Hepatocyte (in vitro differentiated cells): ENCODE measurements at regions not wholly inside any gene's neighbourhood (a gene's known extent, or its start where the extent isn't known, plus 50 kb on each side); places are given as distances from the start of the nearest gene placed in this dataset.
A peak's percentile ranks its signal among the peaks of the same experiment; 100 is the strongest.

Experiments
- DNase-seq: peaks from one replicate; pipeline ENCODE4 v3.0.0-alpha.2; 2016; ENCODE audit warnings: low spot score
- H2AFZ ChIP-seq: fragments of 200-600 bp; sonication (generic); 2 replicates; pipeline ENCODE4 v1.6.0; 2016; ENCODE audit warnings: antibody characterized with exemption, mild to moderate bottlenecking
- H3K27ac ChIP-seq: fragments of 200-600 bp; sonication (generic); 2 replicates; pipeline ENCODE4 v1.5.1; 2016; ENCODE audit warnings: mild to moderate bottlenecking
- H3K27me3 ChIP-seq: fragments of 200-600 bp; sonication (generic); 2 replicates; pipeline ENCODE4 v1.6.1; 2016
- H3K36me3 ChIP-seq: fragments of 200-600 bp; sonication (generic); replicated peaks from 2 replicates; pipeline ENCODE4 v1.5.1; 2016; ENCODE audit warnings: low read depth; ENCODE audit not compliant: insufficient read depth
- H3K4me1 ChIP-seq: fragments of 200-600 bp; sonication (generic); 2 replicates; pipeline ENCODE4 v1.5.1; 2016; ENCODE audit warnings: mild to moderate bottlenecking, moderate library complexity; ENCODE audit not compliant: insufficient read depth
- H3K4me2 ChIP-seq: fragments of 200-600 bp; sonication (generic); 2 replicates; pipeline ENCODE4 v1.6.0; 2016
- H3K4me3 ChIP-seq: fragments of 200-600 bp; sonication (generic); 2 replicates; pipeline ENCODE4 v1.5.1; 2016; ENCODE audit warnings: mild to moderate bottlenecking
- H3K79me2 ChIP-seq: fragments of 200-600 bp; sonication (generic); 2 replicates; pipeline ENCODE4 v1.6.0; 2017; ENCODE audit warnings: mild to moderate bottlenecking
- H3K9me2 ChIP-seq: fragments of 200-600 bp; sonication (generic); replicated peaks from 2 replicates; pipeline ENCODE4 v1.6.0; 2017; ENCODE audit warnings: mild to moderate bottlenecking; ENCODE audit not compliant: insufficient read depth
- H3K9me3 ChIP-seq: fragments of 200-600 bp; sonication (generic); 2 replicates; pipeline ENCODE4 v1.5.1; 2016; ENCODE audit warnings: low read depth, mild to moderate bottlenecking
- H4K20me1 ChIP-seq: fragments of 200-600 bp; sonication (generic); 2 replicates; pipeline ENCODE4 v1.6.0; 2016; ENCODE audit warnings: mild to moderate bottlenecking; ENCODE audit not compliant: insufficient read depth, poor library complexity, severe bottlenecking
- EZH2 ChIP-seq: fragments of 200-600 bp; sonication (generic); IDR thresholded peaks from 2 replicates; pipeline ENCODE4 v1.6.1; 2016; ENCODE audit warnings: antibody characterized with exemption, mild to moderate bottlenecking, borderline replicate concordance
- EZH2phosphoT487 ChIP-seq: fragments of 200-600 bp; sonication (generic); IDR thresholded peaks from one replicate; pipeline ENCODE4 v1.6.1; 2018; ENCODE audit warnings: antibody characterized with exemption, mild to moderate bottlenecking, low read depth, moderate library complexity; ENCODE audit not compliant: unreplicated experiment, severe bottlenecking
- WGBS: methylation state at CpG from one replicate; pipeline ENCODE4 v1.1.6; 2016; ENCODE audit warnings: low lambda C conversion rate; ENCODE audit errors: missing lambda C conversion rate; 5-methylcytosine and 5-hydroxymethylcytosine counted together
- TF ChIP-seq, protein P1 (sequence below): fragments of 200-600 bp; sonication (generic); IDR thresholded peaks from 2 replicates; pipeline ENCODE4 v1.5.1; 2016; ENCODE audit warnings: antibody characterized with exemption, mild to moderate bottlenecking; ENCODE audit not compliant: poor library complexity

DNA sequence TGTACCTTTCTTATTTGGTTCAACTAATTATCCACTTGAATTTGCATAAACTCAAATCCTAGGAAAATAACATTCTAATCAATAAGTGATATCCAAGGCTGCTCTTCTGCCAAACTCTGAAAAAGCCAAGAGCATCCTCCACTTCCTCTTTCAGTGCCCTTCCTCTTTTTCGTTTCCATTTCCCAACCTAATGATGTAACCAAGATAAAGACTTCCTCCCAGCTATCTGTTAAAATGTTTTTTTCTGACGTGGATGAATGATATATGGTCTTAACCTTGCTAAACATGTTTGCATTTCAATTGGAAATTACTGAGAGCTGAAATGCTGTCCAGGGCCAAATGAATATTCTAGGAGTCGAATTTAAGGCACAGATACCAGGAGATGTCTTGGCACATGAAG is 459.5 kb upstream of the PDE3A start:
- 66% methylated on average over 3 of the region's 3 CpGs for WGBS
- H3K27ac ChIP-seq: no peak overlapping the region
- DNase-seq: no peak

DNA sequence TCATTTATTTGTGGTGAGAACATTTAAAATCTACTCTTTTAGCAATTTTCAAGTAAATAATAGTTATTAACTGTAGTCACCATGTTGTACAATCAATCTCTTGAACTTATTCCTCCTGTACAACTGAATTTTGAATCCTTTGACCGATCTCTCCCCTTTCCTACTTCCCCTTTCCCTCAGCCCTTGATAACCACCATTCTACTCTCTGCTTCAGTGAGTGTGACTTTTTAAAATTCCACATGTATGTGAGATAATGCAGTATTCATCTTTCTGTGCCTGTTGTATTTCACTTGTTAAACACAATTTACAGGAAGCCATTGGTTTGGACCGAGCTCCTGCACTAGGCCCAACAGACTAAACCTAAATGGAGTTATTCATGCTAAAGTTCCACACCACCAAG is 458.9 kb upstream of the PDE3A start:
- no peaks in the 10 kb centered on the region for H3K27me3 ChIP-seq
- H3K79me2 ChIP-seq: no peaks in the 10 kb centered on the region
- no peak overlapping the region for H2AFZ ChIP-seq
- H3K4me3 ChIP-seq: no peak overlapping the region
- H3K27ac ChIP-seq: no peak overlapping the region
- no peaks in the 10 kb centered on the region for H4K20me1 ChIP-seq
- TF ChIP-seq EZH2phosphoT487 (no peak), EZH2 (no peak)
- TF ChIP-seq, protein P1, sequence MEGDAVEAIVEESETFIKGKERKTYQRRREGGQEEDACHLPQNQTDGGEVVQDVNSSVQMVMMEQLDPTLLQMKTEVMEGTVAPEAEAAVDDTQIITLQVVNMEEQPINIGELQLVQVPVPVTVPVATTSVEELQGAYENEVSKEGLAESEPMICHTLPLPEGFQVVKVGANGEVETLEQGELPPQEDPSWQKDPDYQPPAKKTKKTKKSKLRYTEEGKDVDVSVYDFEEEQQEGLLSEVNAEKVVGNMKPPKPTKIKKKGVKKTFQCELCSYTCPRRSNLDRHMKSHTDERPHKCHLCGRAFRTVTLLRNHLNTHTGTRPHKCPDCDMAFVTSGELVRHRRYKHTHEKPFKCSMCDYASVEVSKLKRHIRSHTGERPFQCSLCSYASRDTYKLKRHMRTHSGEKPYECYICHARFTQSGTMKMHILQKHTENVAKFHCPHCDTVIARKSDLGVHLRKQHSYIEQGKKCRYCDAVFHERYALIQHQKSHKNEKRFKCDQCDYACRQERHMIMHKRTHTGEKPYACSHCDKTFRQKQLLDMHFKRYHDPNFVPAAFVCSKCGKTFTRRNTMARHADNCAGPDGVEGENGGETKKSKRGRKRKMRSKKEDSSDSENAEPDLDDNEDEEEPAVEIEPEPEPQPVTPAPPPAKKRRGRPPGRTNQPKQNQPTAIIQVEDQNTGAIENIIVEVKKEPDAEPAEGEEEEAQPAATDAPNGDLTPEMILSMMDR: no peak
- H3K9me2 ChIP-seq: no peaks in the 10 kb centered on the region
- no peaks in the 10 kb centered on the region for H3K36me3 ChIP-seq
- no peaks in the 10 kb centered on the region for H3K4me1 ChIP-seq
- H3K9me3 ChIP-seq: no peaks in the 10 kb centered on the region
- DNase-seq: no peak
- 37% methylated on average over 2 of the region's 2 CpGs for WGBS
- no peak overlapping the region for H3K4me2 ChIP-seq

More for the DNA sequence above, 459.5 kb upstream of the PDE3A start:
- H3K27me3 ChIP-seq: no peaks in the 10 kb centered on the region
- no peaks in the 10 kb centered on the region for H4K20me1 ChIP-seq
- H3K36me3 ChIP-seq: no peaks in the 10 kb centered on the region
- no peak overlapping the region for H3K4me2 ChIP-seq
- no peak for TF ChIP-seq EZH2phosphoT487
- TF ChIP-seq, protein P1: no peak
- no peak for TF ChIP-seq EZH2
- no peak overlapping the region for H2AFZ ChIP-seq
- H3K9me3 ChIP-seq: no peaks in the 10 kb centered on the region
- no peaks in the 10 kb centered on the region for H3K9me2 ChIP-seq
- H3K4me3 ChIP-seq: no peak overlapping the region
- no peaks in the 10 kb centered on the region for H3K4me1 ChIP-seq
- H3K79me2 ChIP-seq: no peaks in the 10 kb centered on the region

DNA sequence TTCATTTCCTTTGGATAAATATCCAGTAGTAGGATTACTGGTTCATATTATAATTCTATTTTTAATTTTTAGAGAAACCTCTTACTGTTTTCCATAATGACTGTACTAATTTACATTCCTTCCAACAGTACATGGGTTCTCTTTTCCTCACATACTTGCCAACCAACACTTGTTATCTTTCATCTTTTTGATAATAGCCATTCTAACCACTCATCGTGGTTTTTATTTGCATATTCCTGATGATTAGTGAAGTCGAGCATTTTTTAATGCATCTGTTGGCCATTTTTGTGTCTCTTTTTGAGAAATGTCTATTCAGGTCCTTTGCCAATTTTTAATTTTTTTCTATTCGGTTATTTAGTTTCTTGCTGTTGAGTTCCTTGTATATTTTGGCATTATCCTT is 457.7 kb upstream of the PDE3A start:
- Histone ChIP-seq H2AFZ (no peak overlapping the region), H3K9me2 (no peaks in the 10 kb centered on the region), H3K36me3 (no peaks in the 10 kb centered on the region), H3K9me3 (no peaks in the 10 kb centered on the region), H3K79me2 (no peaks in the 10 kb centered on the region), H3K4me3 (no peak overlapping the region), H3K4me2 (no peak overlapping the region), H3K27me3 (no peaks in the 10 kb centered on the region), H4K20me1 (no peaks in the 10 kb centered on the region), H3K4me1 (peaks cover 8% of the 10 kb centered on the region), H3K27ac (no peak overlapping the region)
- TF ChIP-seq EZH2 (no peak), EZH2phosphoT487 (no peak)
- TF ChIP-seq, protein P1: no peak
- no peak for DNase-seq
- 83% methylated on average over 3 of the region's 3 CpGs for WGBS

- Histone ChIP-seq H3K4me3 (no peak overlapping the region), H3K9me3 (no peaks in the 10 kb centered on the region), H3K4me2 (peak overlapping the region; percentile 7), H4K20me1 (no peaks in the 10 kb centered on the region), H3K9me2 (no peaks in the 10 kb centered on the region), H3K4me1 (peaks cover 19% of the 10 kb centered on the region), H2AFZ (no peak overlapping the region), H3K27ac (no peak overlapping the region), H3K27me3 (no peaks in the 10 kb centered on the region), H3K79me2 (no peaks in the 10 kb centered on the region), H3K36me3 (no peaks in the 10 kb centered on the region)
- 70% methylated on average over 5 of the region's 5 CpGs for WGBS
- TF ChIP-seq EZH2: no peak
- TF ChIP-seq EZH2phosphoT487: no peak
- TF ChIP-seq, protein P1: no peak
- DNase-seq: peak; percentile 61
Measured at GRCh38 chr12:19912991-19913390, 455.3 kb upstream of the PDE3A start.
